ENCODE measurements at regions not wholly inside any gene's neighbourhood (a gene's known extent, or its start where the extent isn't known, plus 50 kb on each side); places are given as distances from the start of the nearest gene placed in this dataset.

GRCh38 chr5:167773668-167774301 is 517.7 kb upstream of the WWC1 start:
- no peak for DNase-seq

- DNase-seq, result no peak
Observed at GRCh38 chr5:167777746-167778145, 513.7 kb upstream of the WWC1 start.

GRCh38 chr5:167778228-167778627 is 513.2 kb upstream of the WWC1 start:
- DNase-seq, result no peak

- DNase-seq, result no peak
Observed at GRCh38 chr5:167779644-167780043, 511.8 kb upstream of the WWC1 start.

- DNase-seq, result no peak
Observed at GRCh38 chr5:167780177-167780576, 511.3 kb upstream of the WWC1 start.

DNA sequence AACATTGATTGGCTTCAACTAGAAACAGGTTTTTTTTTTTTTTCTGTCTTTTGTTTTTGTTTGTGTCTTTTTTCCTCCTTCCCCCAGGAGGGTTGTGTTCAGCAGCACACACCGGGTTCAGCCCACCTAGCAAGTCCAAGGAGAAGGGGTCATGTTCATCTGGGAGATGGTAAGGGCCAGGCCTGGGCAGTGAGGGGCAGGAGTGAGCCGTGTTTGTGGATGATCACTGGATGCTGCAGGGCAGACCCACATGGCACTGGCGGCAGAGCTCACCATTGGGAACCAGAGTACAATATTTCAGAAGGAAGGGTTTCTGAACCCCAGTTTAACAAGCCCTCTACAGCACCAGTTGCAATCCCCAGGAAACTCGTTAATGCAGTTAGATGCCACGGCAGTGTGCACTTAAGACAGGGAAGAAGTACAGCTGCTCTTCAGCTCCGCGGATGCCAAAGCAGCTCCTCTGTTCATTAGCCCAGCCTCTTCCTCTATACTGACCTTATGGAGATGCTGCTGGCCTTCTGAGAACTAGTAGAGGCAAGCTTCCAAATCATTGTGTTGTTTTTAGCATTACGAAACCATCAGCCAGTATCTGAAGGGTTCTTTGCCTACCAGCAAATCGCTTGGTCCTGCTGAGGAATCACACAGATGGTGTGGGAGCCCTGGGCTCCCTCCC is 508.2 kb upstream of the WWC1 start:
- DNase-seq, result no peak

- DNase-seq, result no peak
Observed at GRCh38 chr5:167785106-167785505, 506.3 kb upstream of the WWC1 start.

DNA sequence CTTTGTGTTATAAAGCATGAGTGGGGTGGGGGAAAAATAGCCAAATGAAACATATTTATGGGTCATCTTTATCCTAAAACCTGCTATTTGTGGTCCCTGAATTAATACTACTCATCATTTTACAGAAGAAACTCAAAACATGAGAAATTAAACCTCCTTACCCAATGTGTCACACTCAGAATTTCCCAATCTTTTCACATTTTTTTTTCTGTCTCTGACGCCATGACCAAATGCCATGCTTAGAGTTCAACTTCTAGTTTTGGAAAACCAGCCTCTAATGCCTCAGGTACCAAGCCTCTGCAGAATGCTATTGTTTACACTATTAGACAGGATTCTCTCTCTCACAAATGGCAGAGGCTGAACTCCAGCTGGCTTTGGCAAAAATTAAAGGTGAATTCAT is 505.5 kb upstream of the WWC1 start:
- no peak for DNase-seq

DNA sequence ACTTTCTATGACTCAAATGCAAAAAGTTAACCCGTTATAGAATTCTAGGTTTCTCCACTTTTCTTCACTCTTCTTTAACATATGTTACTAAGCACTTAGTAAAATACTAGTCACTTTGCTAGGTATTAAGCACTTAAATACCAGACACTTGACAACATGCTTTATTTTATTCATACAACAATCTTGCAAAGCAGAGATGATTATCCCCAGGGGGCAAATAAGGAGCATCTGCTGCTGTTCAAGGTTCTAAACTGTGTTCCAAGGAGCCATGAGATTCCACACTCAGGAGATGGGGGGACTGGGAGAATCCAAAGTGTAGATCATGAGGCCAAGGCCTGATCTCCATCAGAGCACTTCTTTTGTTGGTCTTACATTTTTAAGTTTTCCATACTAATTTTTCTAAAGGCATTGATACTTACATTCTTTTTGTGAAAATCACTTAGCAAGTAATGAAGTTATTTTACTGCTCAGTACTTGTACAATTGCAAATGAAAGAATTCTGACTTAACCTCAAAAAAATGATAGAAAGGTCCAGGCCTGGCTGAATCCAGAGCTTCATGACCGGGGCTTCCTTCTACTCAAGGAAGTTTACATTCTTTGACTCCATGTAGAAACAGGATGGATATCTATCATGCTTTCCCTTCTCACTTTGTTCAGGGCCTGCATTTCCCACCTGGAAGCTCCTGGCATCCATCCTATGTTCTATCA is 504.4 kb upstream of the WWC1 start:
- DNase-seq, result no peak

- no peak for DNase-seq
Observed at GRCh38 chr5:167790045-167790444, 501.4 kb upstream of the WWC1 start.

- DNase-seq, result no peak
Observed at GRCh38 chr5:167790462-167791260, 500.8 kb upstream of the WWC1 start.

GRCh38 chr5:167792514-167792913 is 498.9 kb upstream of the WWC1 start:
- DNase-seq, result no peak

- DNase-seq, result no peak
Observed at GRCh38 chr5:167793700-167794099, 497.7 kb upstream of the WWC1 start.

GRCh38 chr5:167794121-167794520 is 497.3 kb upstream of the WWC1 start:
- no peak for DNase-seq

DNA sequence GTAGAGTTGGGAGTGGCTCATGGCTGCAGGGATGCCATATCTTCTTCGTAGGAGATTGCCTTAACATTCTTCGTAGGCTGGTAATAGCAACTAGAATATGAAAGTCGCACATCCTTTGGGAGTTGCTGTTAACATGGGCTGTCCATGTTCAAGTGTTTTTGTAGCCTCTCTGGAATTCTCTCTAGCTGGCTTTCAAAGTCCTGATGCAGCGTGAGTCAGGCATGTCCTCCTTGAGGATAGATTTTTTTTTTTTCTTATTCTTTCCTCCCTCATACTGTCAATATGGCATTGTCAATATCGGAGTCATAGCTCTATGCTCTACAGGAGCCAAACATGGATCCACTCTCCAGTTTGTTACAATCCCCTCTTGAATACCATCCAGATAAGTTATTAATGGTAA is 494.8 kb upstream of the WWC1 start:
- DNase-seq, result no peak

DNA sequence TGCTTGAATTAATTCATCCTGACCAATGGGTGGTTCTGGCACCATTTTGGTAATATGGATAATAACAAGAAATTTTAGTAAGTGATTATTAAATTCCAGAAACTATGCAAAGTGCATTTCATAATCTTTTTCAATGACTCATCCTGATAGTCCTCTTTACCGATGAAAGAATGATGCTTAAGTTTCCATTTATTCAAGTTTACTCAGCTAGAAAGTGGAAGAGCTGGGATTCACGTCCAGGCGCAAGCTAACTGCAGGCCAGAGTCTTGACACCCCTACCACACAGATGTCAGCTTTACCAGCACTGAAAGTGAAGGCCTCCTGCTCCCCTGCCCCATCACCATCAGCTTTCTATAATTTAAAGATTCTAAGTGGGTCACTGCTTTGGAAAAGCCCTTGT is 493.5 kb upstream of the WWC1 start:
- no peak for DNase-seq

- no peak for DNase-seq
Observed at GRCh38 chr5:167798448-167798847, 493.0 kb upstream of the WWC1 start.

- DNase-seq, result no peak
Observed at GRCh38 chr5:167800427-167800826, 491.0 kb upstream of the WWC1 start.

DNA sequence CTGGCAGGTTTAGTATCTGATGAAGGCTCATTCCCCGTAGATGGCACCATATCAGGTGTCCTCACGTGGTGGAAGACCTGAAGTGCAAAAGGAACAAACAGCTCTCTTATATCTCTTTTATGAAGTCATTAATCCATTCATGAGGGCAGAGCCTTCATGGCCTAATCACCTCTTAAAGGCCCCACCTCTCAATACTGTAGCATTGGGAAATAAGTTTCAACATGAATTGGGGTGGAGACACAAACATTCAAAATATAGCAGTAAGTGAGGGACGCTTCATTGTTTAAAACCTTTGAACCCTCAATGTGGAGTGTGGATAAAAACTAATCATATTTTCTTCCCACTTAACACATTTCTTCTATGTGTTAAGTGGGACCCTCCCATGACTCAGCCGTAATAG is 489.4 kb upstream of the WWC1 start:
- DNase-seq, result no peak

- no peak for DNase-seq
Observed at GRCh38 chr5:167802755-167803431, 488.6 kb upstream of the WWC1 start.

DNA sequence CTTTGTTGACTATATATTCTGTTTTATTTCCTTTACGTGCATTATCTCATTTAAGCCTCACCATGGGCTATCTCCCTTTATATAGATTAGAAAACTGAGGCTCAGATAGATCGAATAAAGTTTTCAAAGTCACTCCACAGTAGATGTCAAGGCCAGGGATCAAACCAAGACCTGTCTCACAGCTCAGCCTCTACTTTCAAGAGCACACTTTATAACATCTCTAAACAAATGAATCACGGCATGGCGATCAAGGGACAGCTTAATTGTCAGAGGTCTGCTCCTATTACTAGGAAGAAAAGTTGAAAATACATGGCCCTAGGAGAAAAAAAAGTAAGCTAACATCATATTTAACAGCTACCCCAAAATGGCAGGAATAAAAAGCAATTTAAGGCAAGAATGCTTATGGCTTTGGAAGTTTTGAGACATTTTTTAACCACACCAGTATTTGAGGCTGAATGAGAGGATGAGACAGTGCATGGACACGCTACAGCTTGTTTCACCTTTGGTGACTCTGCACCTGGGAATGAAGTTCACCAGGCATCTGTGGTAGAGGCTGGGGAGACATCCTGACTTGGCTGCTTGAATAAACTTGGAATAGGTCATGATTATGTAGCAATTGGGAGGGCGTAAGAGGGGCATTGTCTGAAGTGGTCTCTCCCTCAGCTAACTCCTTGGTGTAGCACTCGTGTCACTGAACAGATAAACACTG is 486.8 kb upstream of the WWC1 start:
- DNase-seq, result no peak

DNA sequence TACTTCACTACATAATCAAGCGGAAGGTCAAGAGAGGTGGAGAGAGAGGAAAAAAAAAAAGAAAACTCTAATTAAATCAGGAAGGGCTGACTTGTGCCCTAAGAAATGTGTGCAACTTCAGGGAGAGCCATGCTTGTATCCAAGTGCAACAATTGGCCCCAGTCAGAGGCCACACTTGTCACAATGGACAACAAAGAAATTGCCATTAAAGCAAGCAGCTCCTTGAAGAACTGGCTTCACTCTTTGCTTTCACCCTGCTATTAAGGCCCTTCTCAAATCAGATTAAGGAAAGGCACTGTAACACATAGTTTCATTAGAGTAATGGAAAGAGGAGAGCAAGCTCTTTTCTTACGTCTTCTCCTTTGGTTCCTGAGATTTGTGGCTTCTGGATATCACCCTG is 480.9 kb upstream of the WWC1 start:
- DNase-seq, result no peak
